K562 (cell line): ENCODE measurements at regions not wholly inside any gene's neighbourhood (a gene's known extent, or its start where the extent isn't known, plus 50 kb on each side); places are given as distances from the start of the nearest gene placed in this dataset.

Experiments
- ATAC-seq: fragments of 200-7000 bp; cut with Tn5 transposase; 3 replicates; pipeline ENCODE4 v1.9.1; 2020; ENCODE audit warnings: moderate library complexity
- BruUV-seq: library from RNA; stranded (reverse); fragments of 400-500 nt; replicated peaks from 2 replicates; lab custom pipeline; 2021; lab: Mats Ljungman, UMichigan
- CTCF ChIA-PET: fragments of 300-600 bp; formaldehyde crosslinking; extraction: SDS; loops from one replicate; lab custom pipeline; 2021; ENCODE audit warnings: low intra/inter-chr PET ratio; lab: Yijun Ruan, JAX
- POLR2A ChIA-PET: fragments of 300-600, 350-650 bp; sonication (Branson Sonifier 250); formaldehyde crosslinking; extraction: SDS; loops from one replicate; lab custom pipeline; 2021; ENCODE audit warnings: antibody characterized with exemption, inconsistent platforms; lab: Yijun Ruan, JAX
- DNase-seq, 4 experiments: peaks; one replicate each; pipeline versions ENCODE4 v3.0.0 to v3.0.0-alpha.2; 2011 to 2018; ENCODE audit warnings: low spot score in 3 of 4, mixed read lengths in 3 of 4; ENCODE audit errors: extremely low read depth in 1 of 4
- FAIRE-seq: peaks from 2 replicates; lab custom pipeline; 2011; peaks lifted over from hg19 to GRCh38; lab: Jason Lieb, UNC
- H2AFZ ChIP-seq: 2 replicates; pipeline ENCODE4 v1.6.0; 2011; ENCODE audit warnings: low read depth, low read length, control low read depth, inconsistent platforms
- H3K27ac ChIP-seq: fragments of 200-600 bp; 3 replicates; pipeline ENCODE4 v1.8.0; 2011; ENCODE audit warnings: low read depth, mild to moderate bottlenecking, control low read depth, inconsistent platforms, low read length, moderate library complexity, mixed read lengths; ENCODE audit errors: extremely low read depth
- H3K27me3 ChIP-seq, 2 experiments: fragments of 300-600 bp in 1 of 2; 2 replicates in 1 of 2; 3 replicates in 1 of 2; pipeline versions ENCODE4 v1.6.0 to v1.8.0; 2011; ENCODE audit warnings: inconsistent platforms in 2 of 2, low read length in 2 of 2, mild to moderate bottlenecking in 1 of 2, mixed read lengths in 1 of 2, moderate library complexity in 1 of 2; ENCODE audit not compliant: control insufficient read depth in 2 of 2, insufficient read depth in 2 of 2
- H3K36me3 ChIP-seq: fragments of 300-600 bp; 3 replicates; pipeline ENCODE4 v1.8.0; 2011; ENCODE audit warnings: mild to moderate bottlenecking, low read length, inconsistent platforms; ENCODE audit not compliant: control insufficient read depth, insufficient read depth
- H3K4me1 ChIP-seq, 2 experiments: fragments of 200-600 bp in 1 of 2; replicated peaks in 1 of 2; 2 replicates in 1 of 2; 3 replicates in 1 of 2; pipeline versions ENCODE4 v1.5.1 to v1.8.0; 2011; ENCODE audit warnings: inconsistent platforms in 2 of 2, low read length in 2 of 2, mild to moderate bottlenecking in 1 of 2, mixed read lengths in 1 of 2, moderate library complexity in 1 of 2; ENCODE audit not compliant: control insufficient read depth in 2 of 2, insufficient read depth in 2 of 2
- H3K4me2 ChIP-seq: 2 replicates; pipeline ENCODE4 v1.6.1; 2011; ENCODE audit warnings: low read length, control low read depth, inconsistent platforms, mixed read lengths; ENCODE audit not compliant: insufficient read depth
- H3K4me3 ChIP-seq: fragments of 200-600 bp; sonication (generic), shearing (Covaris generic); 2 replicates; pipeline ENCODE4 v1.5.1; 2016; ENCODE audit warnings: control low read depth, inconsistent platforms
- H3K79me2 ChIP-seq: fragments of 200-600 bp; 3 replicates; pipeline ENCODE4 v1.8.0; 2011; ENCODE audit warnings: low read length, inconsistent platforms; ENCODE audit not compliant: control insufficient read depth, insufficient read depth
- H3K9ac ChIP-seq, 2 experiments: 2 replicates each; pipeline versions ENCODE4 v1.6.0 to v1.6.1; 2011; ENCODE audit warnings: low read depth in 2 of 2, low read length in 2 of 2, control low read depth in 1 of 2, inconsistent platforms in 1 of 2, mild to moderate bottlenecking in 1 of 2, mixed read lengths in 1 of 2; ENCODE audit not compliant: insufficient read depth in 1 of 2
- H3K9me1 ChIP-seq: one replicate; pipeline ENCODE4 v1.6.0; 2011; ENCODE audit warnings: inconsistent platforms, mild to moderate bottlenecking, low read length, moderate library complexity; ENCODE audit not compliant: control insufficient read depth, insufficient read depth
- H3K9me3 ChIP-seq: replicated peaks from 2 replicates; pipeline ENCODE4 v1.5.1; 2011; ENCODE audit warnings: low read depth, low read length, inconsistent platforms; ENCODE audit not compliant: control insufficient read depth, insufficient read depth
- H4K20me1 ChIP-seq: replicated peaks from 2 replicates; pipeline ENCODE4 v1.6.1; 2011; ENCODE audit warnings: low read length, inconsistent platforms, mixed read lengths; ENCODE audit not compliant: control insufficient read depth, insufficient read depth
- ETS1 ChIP-seq: conservative IDR thresholded peaks from 2 replicates; pipeline ENCODE4 v1.6.1; 2011; ENCODE audit warnings: low read depth, mild to moderate bottlenecking, low read length; ENCODE audit not compliant: control insufficient read depth
- ZC3H11A ChIP-seq: IDR thresholded peaks from 2 replicates; pipeline ENCODE4 v1.6.1; 2012; ENCODE audit warnings: low read depth, low read length, improper control_type of control experiment
- ZNF431 ChIP-seq: sonication (generic); formaldehyde crosslinking; IDR thresholded peaks from 2 replicates; pipeline ENCODE4 v1.8.0; 2022; ENCODE audit warnings: mild to moderate bottlenecking, missing genetic modification reagents
- WGBS: fragments of 100-300 bp; shearing (Covaris generic); methylation state at CpG from one replicate; pipeline ENCODE4 v1.1.6; 2016; ENCODE audit warnings: low coverage, mixed read lengths; ENCODE audit not compliant: insufficient coverage; ENCODE audit errors: missing lambda C conversion rate; 5-methylcytosine and 5-hydroxymethylcytosine counted together
- in situ Hi-C: fragments of 300-500 bp; cut with MboI; formaldehyde crosslinking; loops from 4 replicates; pipeline ENCODE4 v1.15.0; 2018; ENCODE audit warnings: inconsistent platforms, mixed read lengths
- intact Hi-C: fragments of 100-400 bp; cut with micrococcal nuclease; formaldehyde crosslinking; loops from 2 replicates; pipeline ENCODE4 v1.14.2; 2022
- TF ChIP-seq, protein P1 (sequence below): sonication (generic); formaldehyde crosslinking; IDR thresholded peaks from 2 replicates; pipeline ENCODE4 v1.8.0; 2022; ENCODE audit warnings: mild to moderate bottlenecking, missing genetic modification reagents

GRCh38 chr5:52706775-52707174, 80.9 kb upstream of the ITGA1 start:
- H3K4me1 ChIP-seq = no peaks in the 10 kb centered on the region
- TF ChIP-seq ETS1 (no peak), ZNF431 (CRISPR knock-in tag) (no peak), ZC3H11A (no peak)
- TF ChIP-seq, protein P1, sequence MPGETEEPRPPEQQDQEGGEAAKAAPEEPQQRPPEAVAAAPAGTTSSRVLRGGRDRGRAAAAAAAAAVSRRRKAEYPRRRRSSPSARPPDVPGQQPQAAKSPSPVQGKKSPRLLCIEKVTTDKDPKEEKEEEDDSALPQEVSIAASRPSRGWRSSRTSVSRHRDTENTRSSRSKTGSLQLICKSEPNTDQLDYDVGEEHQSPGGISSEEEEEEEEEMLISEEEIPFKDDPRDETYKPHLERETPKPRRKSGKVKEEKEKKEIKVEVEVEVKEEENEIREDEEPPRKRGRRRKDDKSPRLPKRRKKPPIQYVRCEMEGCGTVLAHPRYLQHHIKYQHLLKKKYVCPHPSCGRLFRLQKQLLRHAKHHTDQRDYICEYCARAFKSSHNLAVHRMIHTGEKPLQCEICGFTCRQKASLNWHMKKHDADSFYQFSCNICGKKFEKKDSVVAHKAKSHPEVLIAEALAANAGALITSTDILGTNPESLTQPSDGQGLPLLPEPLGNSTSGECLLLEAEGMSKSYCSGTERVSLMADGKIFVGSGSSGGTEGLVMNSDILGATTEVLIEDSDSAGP (CRISPR knock-in tag) = no peak
- TF ChIP-seq, all 486 proteins: peak for 0
- ChIA-PET CTCF (no interaction called here), POLR2A (no interaction called here)
- in situ Hi-C loops = no loop called here
- intact Hi-C loops = no loop called here
- H3K9ac ChIP-seq = no peak overlapping the region
- no peaks in the 10 kb centered on the region for H4K20me1 ChIP-seq
- 1% methylated on average over 5 of the region's 5 CpGs for WGBS
- FAIRE-seq (no peak), DNase-seq (no peak), ATAC-seq (no peak)
- no TSS peak for BruUV-seq
- no peaks in the 10 kb centered on the region for H3K9me3 ChIP-seq
- H3K27ac ChIP-seq = no peak overlapping the region
- H3K27me3 ChIP-seq = no peaks in the 10 kb centered on the region
- H2AFZ ChIP-seq = no peak overlapping the region
- H3K4me2 ChIP-seq = no peak overlapping the region
- no peaks in the 10 kb centered on the region for H3K79me2 ChIP-seq
- no peak overlapping the region for H3K4me3 ChIP-seq
- H3K9me1 ChIP-seq = no peaks in the 10 kb centered on the region
- no peaks in the 10 kb centered on the region for H3K36me3 ChIP-seq
